Immature natural killer cell (primary cell): ENCODE measurements at regions not wholly inside any gene's neighbourhood (a gene's known extent, or its start where the extent isn't known, plus 50 kb on each side); places are given as distances from the start of the nearest gene placed in this dataset.
"Not testable (repeated sequence)": the region's sequence is repeated elsewhere in the genome, so short reads cannot be mapped to it uniquely, and the experiment has no call there.

ENCODE experiments used
- DNase-seq, 3 donors: peaks; one replicate each; pipeline ENCODE4 v3.0.0; 2022; ENCODE audit warnings: mixed read lengths in 1 of 3
- H3K27ac Mint-ChIP-seq, 6 donors: one replicate each; pipeline ENCODE4 v1.8.0; 2020; ENCODE audit warnings: mixed read lengths in 6 of 6, mild to moderate bottlenecking in 5 of 6, inconsistent platforms in 4 of 6, moderate library complexity in 3 of 6
- H3K27me3 Mint-ChIP-seq, 3 donors: one replicate each; pipeline ENCODE4 v1.8.0; 2020 to 2021; ENCODE audit warnings: low read depth in 3 of 3, mild to moderate bottlenecking in 3 of 3, mixed read lengths in 3 of 3, moderate library complexity in 3 of 3, inconsistent platforms in 1 of 3
- H3K36me3 Mint-ChIP-seq, 3 donors: one replicate each; pipeline ENCODE4 v1.8.0; 2020; ENCODE audit warnings: mixed read lengths in 3 of 3, inconsistent platforms in 2 of 3, mild to moderate bottlenecking in 2 of 3
- H3K4me1 Mint-ChIP-seq, 2 donors: one replicate each; pipeline ENCODE4 v1.8.0; 2020; ENCODE audit warnings: inconsistent platforms in 2 of 2, mild to moderate bottlenecking in 2 of 2, mixed read lengths in 2 of 2, moderate library complexity in 1 of 2
- H3K4me3 Mint-ChIP-seq, 5 donors: one replicate each; pipeline ENCODE4 v1.8.0; 2020; ENCODE audit warnings: mild to moderate bottlenecking in 5 of 5, mixed read lengths in 5 of 5, inconsistent platforms in 3 of 5, moderate library complexity in 3 of 5
- H3K9me3 Mint-ChIP-seq, 6 donors: one replicate each; pipeline ENCODE4 v1.8.0; 2020; ENCODE audit warnings: mild to moderate bottlenecking in 6 of 6, mixed read lengths in 6 of 6, inconsistent platforms in 4 of 6, moderate library complexity in 3 of 6

DNA sequence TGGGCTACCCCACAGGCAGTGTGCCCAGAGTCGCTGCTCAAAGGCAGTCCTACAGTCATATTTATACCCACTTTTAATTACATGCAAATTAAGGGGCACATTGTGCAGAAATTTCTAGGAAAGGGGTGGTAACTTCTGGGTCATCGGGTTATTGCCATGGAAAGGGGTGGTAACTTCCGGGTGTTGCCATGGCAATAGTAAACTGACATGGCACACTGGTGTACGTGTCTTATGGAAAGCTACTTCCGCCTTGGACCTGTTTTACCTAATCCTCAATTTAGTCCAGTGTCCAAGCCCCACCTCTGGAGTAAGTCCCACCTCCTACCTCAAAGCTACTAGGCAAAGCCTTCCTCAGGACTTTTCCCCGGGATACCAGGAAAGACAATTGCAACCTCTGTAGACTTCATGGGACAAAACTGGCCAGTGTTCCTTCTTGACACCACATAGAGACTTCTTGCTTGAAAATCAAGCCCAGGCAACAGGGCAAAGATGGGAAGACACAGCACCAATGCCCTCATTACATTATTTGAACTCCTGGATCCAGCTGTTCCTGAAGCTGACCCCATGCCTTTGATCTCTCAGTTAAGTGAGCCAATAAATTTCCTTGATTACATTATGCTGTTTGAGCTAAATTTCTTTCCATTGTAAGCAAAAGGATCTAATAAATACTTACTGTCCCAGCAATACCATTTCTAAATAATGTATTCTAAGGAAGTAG, 63.3 kb upstream of the AGAP1 start:
- H3K9me3 Mint-ChIP-seq = no peaks in the 10 kb centered on the region
- H3K36me3 Mint-ChIP-seq = no peaks in the 10 kb centered on the region
- peaks cover 2 to 9% (median 7%) of the 10 kb centered on the region in 3 donors for H3K27me3 Mint-ChIP-seq
- DNase-seq = no peak
- no peak overlapping the region for H3K27ac Mint-ChIP-seq
- H3K4me3 Mint-ChIP-seq = no peak overlapping the region
- no peaks in the 10 kb centered on the region for H3K4me1 Mint-ChIP-seq

DNA sequence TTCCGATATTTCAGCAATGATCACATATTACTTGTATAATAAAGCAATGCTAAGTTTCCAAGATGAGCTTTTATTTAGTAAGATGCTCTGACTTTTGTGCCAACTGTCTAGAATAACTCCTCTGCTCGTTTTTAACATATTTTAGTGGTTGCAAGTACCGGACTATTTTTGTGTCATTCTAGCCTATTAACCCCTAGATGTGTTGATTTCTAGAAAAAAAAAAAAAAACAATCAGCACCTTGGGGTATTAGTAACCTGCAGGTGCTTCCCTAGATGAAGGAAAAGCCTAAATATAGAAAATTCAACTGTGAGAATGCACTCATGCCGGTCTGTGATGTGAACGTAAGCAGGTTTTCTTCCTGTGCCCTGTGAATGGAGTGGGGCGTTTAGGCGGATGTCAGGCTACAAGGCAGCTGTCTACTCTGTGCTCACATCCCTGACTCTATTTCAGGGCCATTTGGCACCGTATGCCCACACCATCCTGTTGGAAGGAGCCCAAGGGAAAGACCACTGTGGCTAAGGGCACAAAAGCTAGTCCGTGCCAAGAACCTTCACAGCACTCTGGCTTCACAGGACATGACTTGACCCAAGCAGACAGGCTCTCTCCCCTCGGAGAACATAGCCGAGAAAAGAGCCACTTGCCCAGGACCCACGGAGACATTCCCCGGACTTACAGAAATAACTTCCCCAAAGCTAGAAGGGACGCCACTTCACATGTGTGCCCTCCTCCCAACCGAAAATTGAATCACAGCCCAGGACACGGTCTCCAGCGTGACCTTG, 60.9 kb upstream of the AGAP1 start:
- no peaks in the 10 kb centered on the region for H3K4me1 Mint-ChIP-seq
- H3K36me3 Mint-ChIP-seq = no peaks in the 10 kb centered on the region

DNA sequence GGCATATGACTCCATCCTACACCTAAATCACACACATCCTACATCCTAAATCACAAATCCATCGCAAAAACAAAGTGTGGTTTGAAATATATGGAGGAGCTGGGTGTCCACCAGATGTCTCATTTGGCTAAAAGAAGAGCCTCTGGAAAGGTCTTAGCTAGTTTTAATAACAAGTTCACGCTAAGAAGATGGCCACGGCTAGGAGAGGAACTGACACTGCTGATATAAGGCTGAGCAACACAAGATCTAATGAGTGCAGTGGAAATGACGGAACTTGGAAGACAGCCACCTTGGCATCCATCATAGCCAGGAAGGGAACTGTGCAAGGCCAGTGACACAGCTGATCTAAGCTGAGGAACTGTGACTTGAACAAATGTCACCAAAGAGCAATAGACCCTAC, 60.0 kb upstream of the AGAP1 start:
- H3K27me3 Mint-ChIP-seq = peaks cover 2 to 11% (median 7%) of the 10 kb centered on the region in 3 donors
- DNase-seq = no peak
- H3K27ac Mint-ChIP-seq = no peak overlapping the region
- no peaks in the 10 kb centered on the region for H3K4me1 Mint-ChIP-seq
- no peaks in the 10 kb centered on the region for H3K9me3 Mint-ChIP-seq
- no peaks in the 10 kb centered on the region for H3K36me3 Mint-ChIP-seq
- no peak overlapping the region for H3K4me3 Mint-ChIP-seq

More for the DNA sequence above, 60.9 kb upstream of the AGAP1 start:
- Mint-ChIP-seq H3K27me3 (peaks cover 2 to 9% (median 7%) of the 10 kb centered on the region in 3 donors), H3K9me3 (no peaks in the 10 kb centered on the region), H3K27ac (no peak overlapping the region), H3K4me3 (no peak overlapping the region)
- no peak for DNase-seq

DNA sequence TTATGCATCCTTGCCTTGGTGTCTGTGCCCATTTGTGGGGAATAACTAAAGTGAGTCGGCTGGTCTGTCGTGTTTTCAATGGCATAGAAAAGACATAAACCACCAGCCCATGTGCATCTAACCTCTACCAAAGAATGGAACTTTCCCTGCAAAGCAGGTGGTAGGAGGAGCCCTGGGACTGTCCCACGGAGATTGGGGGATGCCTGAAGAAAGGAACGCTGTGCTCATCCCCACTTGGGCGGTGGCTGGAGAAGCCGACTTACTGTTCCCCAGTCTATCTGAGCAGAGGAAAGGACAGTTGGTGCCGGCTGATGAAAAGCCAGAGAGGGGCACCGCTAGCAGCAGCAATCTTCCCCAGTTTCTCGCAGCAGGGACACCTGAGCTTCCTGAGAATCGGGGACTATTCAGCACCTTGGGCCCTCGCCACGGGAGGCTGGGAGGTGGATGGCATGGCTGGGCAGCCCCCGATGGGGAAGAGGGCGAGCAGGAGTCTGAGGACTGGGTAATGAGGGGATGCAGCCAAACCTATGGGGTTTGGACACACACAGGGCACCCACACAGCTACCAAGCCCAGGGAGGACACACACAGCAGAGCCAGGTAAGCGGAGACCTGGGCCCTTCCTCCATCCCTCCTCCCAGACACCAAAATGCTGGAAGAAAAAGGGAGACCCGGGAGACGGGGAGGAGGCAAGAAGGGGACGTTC, 53.7 kb upstream of the AGAP1 start:
- DNase-seq = no peak
- no peaks in the 10 kb centered on the region for H3K4me1 Mint-ChIP-seq
- H3K27ac Mint-ChIP-seq = no peak overlapping the region
- H3K27me3 Mint-ChIP-seq = peaks cover 4 to 11% (median 8%) of the 10 kb centered on the region in 3 donors
- no peaks in the 10 kb centered on the region for H3K9me3 Mint-ChIP-seq
- H3K36me3 Mint-ChIP-seq = no peaks in the 10 kb centered on the region
- H3K4me3 Mint-ChIP-seq = no peak overlapping the region

DNA sequence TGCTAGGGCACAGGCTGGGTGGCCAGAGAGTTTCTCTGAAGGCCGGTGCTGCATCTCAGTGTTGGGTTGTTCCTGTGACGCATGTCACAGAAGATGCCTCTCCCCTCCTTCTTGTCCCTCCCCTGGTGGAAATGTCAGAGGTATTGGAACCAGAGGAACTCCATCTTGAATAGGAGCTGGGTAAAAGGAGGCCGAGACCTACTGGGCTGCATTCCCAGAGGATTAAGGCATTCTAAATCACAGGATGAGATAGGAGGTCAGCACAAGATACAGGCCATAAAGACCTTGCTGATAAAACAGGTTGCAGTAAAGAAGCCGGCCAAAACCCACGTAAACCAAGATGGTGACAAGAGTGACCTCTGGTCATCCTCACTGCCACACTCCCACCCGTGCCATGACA, 50.3 kb upstream of the AGAP1 start:
- H3K36me3 Mint-ChIP-seq, H3K4me1 Mint-ChIP-seq, H3K27ac Mint-ChIP-seq, H3K9me3 Mint-ChIP-seq, H3K4me3 Mint-ChIP-seq, DNase-seq: not testable (repeated sequence)
- H3K27me3 Mint-ChIP-seq = peaks cover 7 to 11% (median 8%) of the 10 kb centered on the region in 3 donors
